A673 (cell line): ENCODE measurements at regions not wholly inside any gene's neighbourhood (a gene's known extent, or its start where the extent isn't known, plus 50 kb on each side); places are given as distances from the start of the nearest gene placed in this dataset.

ENCODE experiments used
- BruUV-seq: library from RNA; stranded (reverse); fragments of 400-500 nt; replicated peaks from 2 replicates; lab custom pipeline; 2021; lab: Mats Ljungman, UMichigan
- CTCF ChIA-PET: fragments of 300-600 bp; sonication (Branson Sonifier 250); formaldehyde crosslinking; loops from one replicate; lab custom pipeline; 2022; ENCODE audit warnings: antibody characterized with exemption; lab: Charles Lee
- POLR2A ChIA-PET: fragments of 300-600 bp; sonication (Branson Sonifier 250); formaldehyde crosslinking; loops from one replicate; lab custom pipeline; 2022; ENCODE audit warnings: antibody characterized with exemption; ENCODE audit not compliant: low non-redundant PET; lab: Charles Lee
- DNase-seq: peaks from one replicate; pipeline ENCODE4 v3.0.0-alpha.2; 2015; ENCODE audit warnings: low spot score
- H3K27ac ChIP-seq: fragments of 200-600 bp; sonication (generic); 2 replicates; pipeline ENCODE4 v1.5.1; 2016; ENCODE audit warnings: mixed run types, low read depth, mild to moderate bottlenecking, mixed read lengths, antibody characterized with exemption, low read length; ENCODE audit not compliant: poor library complexity, severe bottlenecking
- H3K27me3 ChIP-seq: fragments of 200-600 bp; sonication (generic); replicated peaks from 2 replicates; pipeline ENCODE4 v1.6.1; 2017; ENCODE audit warnings: mixed run types, low read depth, mild to moderate bottlenecking, mixed read lengths, antibody characterized with exemption, low read length; ENCODE audit not compliant: insufficient read depth, poor library complexity
- H3K36me3 ChIP-seq: fragments of 200-600 bp; sonication (generic); 2 replicates; pipeline ENCODE4 v1.6.1; 2016; ENCODE audit warnings: mixed run types, mild to moderate bottlenecking, mixed read lengths, antibody characterized with exemption, low read length; ENCODE audit not compliant: insufficient read depth, poor library complexity, severe bottlenecking
- H3K4me1 ChIP-seq: fragments of 200-600 bp; sonication (generic); 2 replicates; pipeline ENCODE4 v1.6.1; 2017; ENCODE audit warnings: mixed run types, mild to moderate bottlenecking, mixed read lengths, antibody characterized with exemption, low read length; ENCODE audit not compliant: insufficient read depth, poor library complexity, severe bottlenecking
- H3K4me3 ChIP-seq: fragments of 200-600 bp; sonication (generic); 2 replicates; pipeline ENCODE4 v1.5.1; 2016; ENCODE audit warnings: low read depth, mixed run types, mild to moderate bottlenecking, mixed read lengths, low read length; ENCODE audit not compliant: poor library complexity, severe bottlenecking
- H3K9me3 ChIP-seq: fragments of 200-600 bp; sonication (generic); 2 replicates; pipeline ENCODE4 v1.6.1; 2016; ENCODE audit warnings: mixed run types, low read depth, mild to moderate bottlenecking, mixed read lengths, antibody characterized with exemption, low read length; ENCODE audit not compliant: poor library complexity, severe bottlenecking
- EZH2 ChIP-seq: fragments of 200-600 bp; sonication (generic); IDR thresholded peaks from 2 replicates; pipeline ENCODE4 v1.6.1; 2017; ENCODE audit warnings: borderline replicate concordance, low read depth, mild to moderate bottlenecking, mixed read lengths, antibody characterized with exemption, low read length; ENCODE audit not compliant: poor library complexity, severe bottlenecking
- intact Hi-C: fragments of 100-400 bp; cut with micrococcal nuclease; formaldehyde crosslinking; loops from one replicate; pipeline ENCODE4 v1.10.0; 2022; ENCODE audit not compliant: unreplicated experiment
- TF ChIP-seq, protein P1 (sequence below): fragments of 300-800, 200-600 bp; sonication (generic); conservative IDR thresholded peaks from 2 replicates; pipeline ENCODE4 v1.5.1; 2017; ENCODE audit warnings: low read depth, mild to moderate bottlenecking, antibody characterized with exemption, low read length, moderate library complexity, mixed read lengths

DNA sequence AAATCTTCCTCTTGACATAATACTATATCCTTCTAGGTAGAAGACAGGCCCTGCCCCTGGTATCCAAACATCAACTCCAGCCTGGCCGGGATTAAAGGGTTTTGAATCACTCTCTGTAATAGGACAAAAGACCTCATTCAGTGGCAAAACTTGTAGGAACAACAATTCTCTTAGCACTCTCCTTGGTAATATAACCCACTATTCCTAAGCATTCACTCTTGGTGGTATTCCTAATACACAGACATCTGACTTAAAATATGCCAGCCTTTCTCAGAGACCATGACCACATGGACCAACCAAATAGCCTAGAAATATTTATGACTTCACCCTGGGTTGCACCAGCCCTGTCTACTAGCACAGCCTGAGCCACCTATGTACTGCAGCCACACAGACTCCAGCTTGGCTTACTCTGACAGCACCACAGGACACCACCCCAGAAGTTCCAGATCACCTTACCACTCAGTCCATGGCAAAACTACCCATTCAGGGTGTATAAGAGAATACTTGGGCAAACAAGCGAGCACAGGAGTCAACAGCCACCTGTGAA, 244.9 kb upstream of the NEBL start:
- no TSS peak for BruUV-seq
- DNase-seq, result no peak
- Histone ChIP-seq H3K27me3 (no peaks in the 10 kb centered on the region), H3K27ac (no peak overlapping the region), H3K4me3 (no peak overlapping the region), H3K36me3 (no peaks in the 10 kb centered on the region), H3K9me3 (no peaks in the 10 kb centered on the region), H3K4me1 (no peaks in the 10 kb centered on the region)
- intact Hi-C loops, result no loop called here
- ChIA-PET POLR2A (no interaction called here), CTCF (no interaction called here)
- TF ChIP-seq, protein P1, sequence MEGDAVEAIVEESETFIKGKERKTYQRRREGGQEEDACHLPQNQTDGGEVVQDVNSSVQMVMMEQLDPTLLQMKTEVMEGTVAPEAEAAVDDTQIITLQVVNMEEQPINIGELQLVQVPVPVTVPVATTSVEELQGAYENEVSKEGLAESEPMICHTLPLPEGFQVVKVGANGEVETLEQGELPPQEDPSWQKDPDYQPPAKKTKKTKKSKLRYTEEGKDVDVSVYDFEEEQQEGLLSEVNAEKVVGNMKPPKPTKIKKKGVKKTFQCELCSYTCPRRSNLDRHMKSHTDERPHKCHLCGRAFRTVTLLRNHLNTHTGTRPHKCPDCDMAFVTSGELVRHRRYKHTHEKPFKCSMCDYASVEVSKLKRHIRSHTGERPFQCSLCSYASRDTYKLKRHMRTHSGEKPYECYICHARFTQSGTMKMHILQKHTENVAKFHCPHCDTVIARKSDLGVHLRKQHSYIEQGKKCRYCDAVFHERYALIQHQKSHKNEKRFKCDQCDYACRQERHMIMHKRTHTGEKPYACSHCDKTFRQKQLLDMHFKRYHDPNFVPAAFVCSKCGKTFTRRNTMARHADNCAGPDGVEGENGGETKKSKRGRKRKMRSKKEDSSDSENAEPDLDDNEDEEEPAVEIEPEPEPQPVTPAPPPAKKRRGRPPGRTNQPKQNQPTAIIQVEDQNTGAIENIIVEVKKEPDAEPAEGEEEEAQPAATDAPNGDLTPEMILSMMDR, result no peak
- TF ChIP-seq EZH2, result no peak

DNA sequence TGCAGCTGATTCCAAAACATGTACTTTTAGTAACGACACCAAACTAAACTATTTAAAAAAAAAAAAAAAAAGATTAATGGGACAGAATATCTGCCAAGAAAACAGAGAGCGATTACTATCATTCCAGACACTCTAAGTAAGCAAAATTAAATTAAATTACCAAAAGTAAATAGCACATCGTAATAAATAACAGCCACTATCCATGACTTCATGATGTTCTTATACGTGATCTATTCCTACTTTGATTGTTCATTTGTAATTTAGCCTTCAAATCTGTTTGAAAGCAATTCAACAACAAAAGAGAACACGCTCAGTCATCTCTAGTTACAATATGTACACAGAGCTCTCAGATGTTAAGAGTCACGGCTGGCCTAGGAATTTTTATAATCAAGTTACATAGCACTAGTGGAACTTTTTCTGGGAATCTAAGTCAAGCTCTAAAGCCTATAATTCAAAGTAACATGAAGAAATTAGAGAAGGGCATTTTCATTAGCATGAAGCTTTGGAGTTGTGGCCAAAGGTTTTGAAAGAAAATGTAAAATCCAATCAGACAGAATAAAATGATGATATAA, 241.7 kb upstream of the NEBL start:
- POLR2A ChIA-PET, result no interaction called here
- TF ChIP-seq, protein P1, result no peak
- no peak for TF ChIP-seq EZH2

DNA sequence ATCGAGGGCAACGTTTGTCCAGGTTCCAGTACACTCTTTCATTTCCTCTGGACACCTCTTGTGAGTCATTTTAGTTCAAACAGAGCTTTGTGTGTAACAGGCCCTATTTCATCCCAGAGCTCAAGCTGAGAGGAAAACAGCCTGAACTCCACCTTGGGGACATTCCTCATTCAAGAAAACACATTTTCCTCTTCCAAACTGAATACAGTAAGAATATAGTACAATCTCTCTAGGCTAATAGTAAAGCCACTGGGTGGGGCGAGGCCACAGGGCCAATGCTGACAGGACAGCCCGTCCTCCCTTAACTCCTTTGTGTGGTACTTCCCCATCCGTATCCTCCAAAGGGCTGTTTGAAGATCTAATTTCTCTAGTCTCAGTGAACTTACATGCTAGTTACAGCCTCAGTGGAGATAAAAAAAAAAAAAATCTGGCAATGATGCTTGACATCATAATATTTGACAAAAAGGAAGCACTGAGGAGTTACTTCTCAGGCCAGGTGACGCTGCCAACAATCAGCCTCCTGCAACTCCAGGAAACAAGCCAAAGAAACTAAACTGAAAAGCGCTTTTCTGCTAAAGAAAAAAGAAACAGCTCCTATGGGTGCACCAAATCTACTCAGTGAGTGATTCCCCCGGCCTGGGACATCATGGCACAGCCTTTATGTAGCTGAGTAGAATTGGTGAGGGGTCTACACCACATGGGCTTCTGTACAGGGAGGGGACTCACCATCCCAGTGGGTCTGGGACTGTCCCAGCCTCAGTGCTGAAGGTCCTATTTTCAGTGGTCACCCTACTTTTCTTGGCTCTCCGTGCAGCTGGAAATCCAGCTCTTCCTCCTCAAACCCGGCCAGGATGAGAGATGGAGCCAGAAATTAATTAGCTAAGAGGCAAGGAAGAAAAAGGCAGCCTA, 238.2 kb upstream of the NEBL start:
- TF ChIP-seq EZH2, result no peak
- TF ChIP-seq, protein P1, result no peak
- Histone ChIP-seq H3K27me3 (no peaks in the 10 kb centered on the region), H3K36me3 (no peaks in the 10 kb centered on the region), H3K9me3 (no peaks in the 10 kb centered on the region), H3K27ac (no peak overlapping the region), H3K4me3 (no peak overlapping the region), H3K4me1 (no peaks in the 10 kb centered on the region)
- POLR2A ChIA-PET, result no interaction called here
- no TSS peak for BruUV-seq
- intact Hi-C loops, result no loop called here
- CTCF ChIA-PET, result no interaction called here
- no peak for DNase-seq

More for the DNA sequence above, 241.7 kb upstream of the NEBL start:
- Histone ChIP-seq H3K27me3 (no peaks in the 10 kb centered on the region), H3K9me3 (no peaks in the 10 kb centered on the region), H3K36me3 (no peaks in the 10 kb centered on the region), H3K4me1 (no peaks in the 10 kb centered on the region), H3K4me3 (no peak overlapping the region), H3K27ac (no peak overlapping the region)
- intact Hi-C loops, result no loop called here
- BruUV-seq, result no TSS peak
- CTCF ChIA-PET, result no interaction called here
- DNase-seq, result no peak
